Prostate gland (tissue), 2 donors: ENCODE measurements at regions not wholly inside any gene's neighbourhood (a gene's known extent, or its start where the extent isn't known, plus 50 kb on each side); places are given as distances from the start of the nearest gene placed in this dataset.

ENCODE experiments used
- POLR2A ChIP-seq: fragments of 450-650 bp; IDR thresholded peaks from one replicate; pipeline ENCODE4 v1.6.1; 2016; ENCODE audit warnings: antibody characterized with exemption, mild to moderate bottlenecking
- POLR2AphosphoS5 ChIP-seq: sonication (generic); formaldehyde crosslinking; IDR thresholded peaks from one replicate; pipeline ENCODE4 v1.6.1; 2017; ENCODE audit warnings: antibody characterized with exemption
- TF ChIP-seq, protein P1 (sequence below), 4 experiments: fragments of 200-600 bp in 2 of 4; fragments of 450-650 bp in 2 of 4; sonication (generic) in 2 of 4; IDR thresholded peaks; 1 replicate in 3 of 4; 2 replicates in 1 of 4; pipeline ENCODE4 v1.5.1; 2016 to 2019; ENCODE audit warnings: antibody characterized with exemption in 4 of 4, mild to moderate bottlenecking in 2 of 4, moderate library complexity in 2 of 4

DNA sequence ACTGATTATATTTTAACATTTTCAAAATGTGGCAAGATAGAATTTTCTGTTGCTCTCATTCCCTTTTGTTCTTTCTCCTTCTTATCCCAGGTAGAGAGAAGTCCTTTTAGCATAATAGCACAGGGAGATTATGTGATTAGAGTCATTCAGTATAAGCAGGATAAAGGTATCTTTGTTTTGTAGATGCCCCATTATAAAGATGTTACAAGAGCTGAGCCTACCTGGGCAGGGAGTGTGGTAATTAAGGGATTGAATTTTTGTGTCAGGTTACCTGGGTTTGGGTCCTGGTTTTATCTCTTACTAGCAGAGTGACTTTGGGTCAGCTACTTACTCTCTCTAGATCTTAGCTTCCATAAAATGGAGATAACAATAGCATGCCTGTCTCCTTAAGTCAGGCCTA, 536.5 kb downstream of the TMEM135 start:
- TF ChIP-seq, protein P1, sequence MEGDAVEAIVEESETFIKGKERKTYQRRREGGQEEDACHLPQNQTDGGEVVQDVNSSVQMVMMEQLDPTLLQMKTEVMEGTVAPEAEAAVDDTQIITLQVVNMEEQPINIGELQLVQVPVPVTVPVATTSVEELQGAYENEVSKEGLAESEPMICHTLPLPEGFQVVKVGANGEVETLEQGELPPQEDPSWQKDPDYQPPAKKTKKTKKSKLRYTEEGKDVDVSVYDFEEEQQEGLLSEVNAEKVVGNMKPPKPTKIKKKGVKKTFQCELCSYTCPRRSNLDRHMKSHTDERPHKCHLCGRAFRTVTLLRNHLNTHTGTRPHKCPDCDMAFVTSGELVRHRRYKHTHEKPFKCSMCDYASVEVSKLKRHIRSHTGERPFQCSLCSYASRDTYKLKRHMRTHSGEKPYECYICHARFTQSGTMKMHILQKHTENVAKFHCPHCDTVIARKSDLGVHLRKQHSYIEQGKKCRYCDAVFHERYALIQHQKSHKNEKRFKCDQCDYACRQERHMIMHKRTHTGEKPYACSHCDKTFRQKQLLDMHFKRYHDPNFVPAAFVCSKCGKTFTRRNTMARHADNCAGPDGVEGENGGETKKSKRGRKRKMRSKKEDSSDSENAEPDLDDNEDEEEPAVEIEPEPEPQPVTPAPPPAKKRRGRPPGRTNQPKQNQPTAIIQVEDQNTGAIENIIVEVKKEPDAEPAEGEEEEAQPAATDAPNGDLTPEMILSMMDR (IDR thresholded peaks at IDR 0.05) = no peak
- TF ChIP-seq POLR2AphosphoS5 (no peak), POLR2A (no peak)
